ENCODE measurements at regions not wholly inside any gene's neighbourhood (a gene's known extent, or its start where the extent isn't known, plus 50 kb on each side); places are given as distances from the start of the nearest gene placed in this dataset.

DNA sequence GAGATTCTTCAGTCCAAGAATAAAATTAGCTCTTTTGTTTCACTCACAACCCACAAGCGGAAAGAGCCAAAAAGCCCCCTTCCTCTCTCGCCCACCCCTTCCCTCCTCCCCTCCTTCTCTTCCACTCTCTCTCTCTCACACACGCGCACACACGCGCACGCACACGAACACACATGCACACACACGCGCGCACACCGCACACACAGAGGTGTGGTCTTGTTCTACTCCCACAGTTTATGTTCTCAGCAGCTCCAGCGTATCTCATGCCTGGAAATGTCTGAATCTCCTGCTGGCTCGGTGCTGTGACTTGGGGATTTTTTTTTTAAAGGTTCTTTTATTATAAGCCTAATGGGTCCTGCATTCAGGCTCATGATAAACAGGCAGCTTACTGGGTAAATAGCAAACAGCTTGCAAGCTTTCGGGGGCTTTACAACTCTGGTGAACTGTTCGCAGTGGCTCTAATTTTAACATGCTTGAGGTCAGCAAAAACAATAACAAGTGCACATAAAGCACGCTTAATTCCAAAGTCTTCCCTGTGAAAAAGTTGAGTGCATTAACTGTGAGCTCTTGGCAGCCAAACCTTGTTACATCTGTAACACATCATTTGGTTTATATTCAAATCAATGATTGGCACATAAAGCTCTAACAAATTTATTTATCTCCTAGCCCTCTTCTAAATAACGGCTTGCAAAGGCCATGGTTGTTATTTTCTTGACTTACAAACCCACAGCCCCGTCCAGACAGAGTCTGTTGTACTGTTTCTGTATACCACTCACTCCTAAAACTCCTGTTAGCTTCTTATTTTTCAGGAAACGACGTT, 424.1 kb upstream of the MGMT start:
- intact Hi-C loops (cut with DNase I): no loop called here
- H3K27me3 ChIP-seq: no peaks in the 10 kb centered on the region
- DNase-seq (no peak), ATAC-seq (no peak)
- no peaks in the 10 kb centered on the region for H3K9me3 ChIP-seq
- 40% methylated on average over 21 of the region's 21 CpGs for WGBS (ENCODE audit: insufficient coverage, low coverage, low lambda C conversion rate, missing lambda C conversion rate)
- no peak overlapping the region for H3K27ac ChIP-seq
- TF ChIP-seq, protein P1, sequence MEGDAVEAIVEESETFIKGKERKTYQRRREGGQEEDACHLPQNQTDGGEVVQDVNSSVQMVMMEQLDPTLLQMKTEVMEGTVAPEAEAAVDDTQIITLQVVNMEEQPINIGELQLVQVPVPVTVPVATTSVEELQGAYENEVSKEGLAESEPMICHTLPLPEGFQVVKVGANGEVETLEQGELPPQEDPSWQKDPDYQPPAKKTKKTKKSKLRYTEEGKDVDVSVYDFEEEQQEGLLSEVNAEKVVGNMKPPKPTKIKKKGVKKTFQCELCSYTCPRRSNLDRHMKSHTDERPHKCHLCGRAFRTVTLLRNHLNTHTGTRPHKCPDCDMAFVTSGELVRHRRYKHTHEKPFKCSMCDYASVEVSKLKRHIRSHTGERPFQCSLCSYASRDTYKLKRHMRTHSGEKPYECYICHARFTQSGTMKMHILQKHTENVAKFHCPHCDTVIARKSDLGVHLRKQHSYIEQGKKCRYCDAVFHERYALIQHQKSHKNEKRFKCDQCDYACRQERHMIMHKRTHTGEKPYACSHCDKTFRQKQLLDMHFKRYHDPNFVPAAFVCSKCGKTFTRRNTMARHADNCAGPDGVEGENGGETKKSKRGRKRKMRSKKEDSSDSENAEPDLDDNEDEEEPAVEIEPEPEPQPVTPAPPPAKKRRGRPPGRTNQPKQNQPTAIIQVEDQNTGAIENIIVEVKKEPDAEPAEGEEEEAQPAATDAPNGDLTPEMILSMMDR (IDR thresholded peaks at IDR 0.05): no peak
- no peak for TF ChIP-seq POLR2A (IDR thresholded peaks at IDR 0.05)
- no peaks in the 10 kb centered on the region for H3K4me1 ChIP-seq
- no peaks in the 10 kb centered on the region for H3K36me3 ChIP-seq
- no peak overlapping the region for H3K4me3 ChIP-seq

DNA sequence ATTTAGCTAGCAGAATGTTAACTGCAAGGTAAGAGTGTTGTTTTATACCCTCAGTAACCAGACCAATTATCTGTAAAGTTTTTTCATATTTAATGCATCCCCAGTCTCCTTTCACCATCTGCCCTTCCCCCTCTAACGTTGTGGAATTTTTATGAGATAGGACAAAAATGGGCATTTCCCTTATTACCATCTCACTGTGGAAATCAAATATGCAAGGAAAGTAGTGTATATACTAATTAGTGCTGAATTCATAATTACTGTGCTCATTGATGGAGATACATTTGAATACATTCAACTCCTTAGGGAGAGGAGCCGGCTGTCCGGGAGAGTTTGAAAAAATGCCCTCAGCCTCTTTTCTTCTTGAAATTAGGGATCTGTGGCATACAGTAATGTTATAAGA, 423.4 kb upstream of the MGMT start:
- H3K27me3 ChIP-seq: no peaks in the 10 kb centered on the region
- ATAC-seq (no peak), DNase-seq (no peak)
- TF ChIP-seq, protein P1 (IDR thresholded peaks at IDR 0.05): no peak
- TF ChIP-seq POLR2A (IDR thresholded peaks at IDR 0.05): no peak
- no peak overlapping the region for H3K27ac ChIP-seq
- no peaks in the 10 kb centered on the region for H3K4me1 ChIP-seq
- no peak overlapping the region for H3K4me3 ChIP-seq
- 83% methylated on average over 3 of the region's 3 CpGs for WGBS (ENCODE audit: insufficient coverage, low coverage, low lambda C conversion rate, missing lambda C conversion rate)
- H3K9me3 ChIP-seq: no peaks in the 10 kb centered on the region
- no peaks in the 10 kb centered on the region for H3K36me3 ChIP-seq
- intact Hi-C loops (cut with DNase I): no loop called here

DNA sequence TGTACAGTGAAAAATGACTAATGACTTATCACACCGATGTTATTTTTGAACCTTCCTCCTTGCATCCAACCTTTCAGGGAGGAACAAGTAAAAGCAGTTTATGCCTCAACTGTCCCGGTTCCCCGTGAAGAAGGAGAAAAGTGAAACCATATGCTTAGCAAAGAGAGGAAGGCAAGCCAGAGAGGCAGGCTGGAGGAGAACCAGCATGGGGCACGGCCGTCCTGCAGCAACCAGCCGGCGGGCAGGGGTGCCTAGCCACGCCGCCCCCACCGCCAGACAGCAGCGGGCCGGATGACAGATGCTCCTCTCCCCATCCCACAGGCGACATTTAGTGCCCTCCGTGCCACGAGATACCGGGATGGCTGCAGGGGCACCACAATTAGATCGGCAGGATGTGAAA, 421.4 kb upstream of the MGMT start:
- no peaks in the 10 kb centered on the region for H3K36me3 ChIP-seq
- no peaks in the 10 kb centered on the region for H3K27me3 ChIP-seq
- TF ChIP-seq POLR2A (IDR thresholded peaks at IDR 0.05): no peak
- TF ChIP-seq, protein P1 (IDR thresholded peaks at IDR 0.05): no peak
- intact Hi-C loops (cut with DNase I): no loop called here
- H3K4me1 ChIP-seq: no peaks in the 10 kb centered on the region
- DNase-seq: no peak
- WGBS (ENCODE audit: insufficient coverage, low coverage, low lambda C conversion rate, missing lambda C conversion rate): 84% methylated on average over 4 of the region's 17 CpGs
- H3K27ac ChIP-seq: no peak overlapping the region
- ATAC-seq: no peak
- no peaks in the 10 kb centered on the region for H3K9me3 ChIP-seq
- H3K4me3 ChIP-seq: no peak overlapping the region

DNA sequence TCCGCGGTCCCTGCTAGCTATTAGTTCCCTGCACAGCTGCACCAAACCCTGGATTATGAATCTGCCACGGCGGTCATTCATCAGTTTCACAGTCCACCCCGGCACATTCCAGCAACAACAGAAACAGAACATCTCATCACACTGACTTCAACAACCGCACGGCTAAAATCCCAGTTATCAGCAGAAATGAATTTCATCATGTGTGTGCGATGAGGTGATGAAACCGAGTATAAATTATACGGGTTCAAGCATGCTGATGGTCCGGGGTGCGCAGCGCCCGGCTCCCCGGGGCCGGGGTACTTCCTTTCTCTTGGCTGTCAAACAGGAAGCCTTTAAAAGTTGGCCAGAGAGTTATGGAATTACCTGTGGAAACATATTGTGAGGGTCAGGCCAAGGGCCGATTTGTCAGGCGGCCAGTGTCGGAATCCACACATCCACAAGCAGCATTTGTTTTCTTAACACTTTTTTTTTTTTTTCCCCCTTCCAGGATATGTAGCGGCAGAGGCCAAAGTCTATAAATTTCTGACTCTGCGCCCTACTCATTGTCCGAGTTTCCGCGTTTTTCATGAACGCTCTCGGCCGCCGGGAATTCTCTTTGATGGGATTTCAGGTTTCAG, 420.9 kb upstream of the MGMT start:
- intact Hi-C loops (cut with DNase I): no loop called here
- no peaks in the 10 kb centered on the region for H3K9me3 ChIP-seq
- TF ChIP-seq, protein P1 (IDR thresholded peaks at IDR 0.05): no peak
- TF ChIP-seq POLR2A (IDR thresholded peaks at IDR 0.05): no peak
- H3K36me3 ChIP-seq: no peaks in the 10 kb centered on the region
- DNase-seq: no peak
- ATAC-seq: peak in 1 of 4 donors; percentile 47
- WGBS (ENCODE audit: insufficient coverage, low coverage, low lambda C conversion rate, missing lambda C conversion rate): 89% methylated on average over 27 of the region's 28 CpGs
- H3K27me3 ChIP-seq: no peaks in the 10 kb centered on the region
- no peak overlapping the region for H3K4me3 ChIP-seq
- no peak overlapping the region for H3K27ac ChIP-seq
- H3K4me1 ChIP-seq: no peaks in the 10 kb centered on the region
